ENCODE measurements at regions not wholly inside any gene's neighbourhood (a gene's known extent, or its start where the extent isn't known, plus 50 kb on each side); places are given as distances from the start of the nearest gene placed in this dataset.

- no peaks in the 10 kb centered on the region for H3K4me1 Mint-ChIP-seq
- H3K27ac Mint-ChIP-seq = no peak overlapping the region
- no peaks in the 10 kb centered on the region for H3K36me3 Mint-ChIP-seq (ENCODE audit: low read depth)
- peaks cover 3% of the 10 kb centered on the region for H3K27me3 Mint-ChIP-seq (ENCODE audit: low read depth, poor library complexity)
- DNase-seq = no peak
- no peak overlapping the region for H3K4me3 Mint-ChIP-seq
- H3K9me3 Mint-ChIP-seq = no peaks in the 10 kb centered on the region
- no peak for TF ChIP-seq CTCF (IDR thresholded peaks at IDR 0.05)
These were observed 97.8 kb upstream of the TYRP1 start for GRCh38 chr9:12595400-12595799.

- Mint-ChIP-seq H3K4me1 (no peaks in the 10 kb centered on the region), H3K27ac (no peak overlapping the region), H3K9me3 (no peaks in the 10 kb centered on the region), H3K27me3 (ENCODE audit: low read depth, poor library complexity) (no peaks in the 10 kb centered on the region), H3K36me3 (ENCODE audit: low read depth) (no peaks in the 10 kb centered on the region), H3K4me3 (no peak overlapping the region)
- no peak for DNase-seq
- TF ChIP-seq CTCF (IDR thresholded peaks at IDR 0.05) = no peak
These were observed 88.9 kb upstream of the TYRP1 start for GRCh38 chr9:12604164-12604821.

- Mint-ChIP-seq H3K9me3 (no peaks in the 10 kb centered on the region), H3K4me1 (no peaks in the 10 kb centered on the region), H3K36me3 (ENCODE audit: low read depth) (no peaks in the 10 kb centered on the region), H3K4me3 (no peak overlapping the region), H3K27ac (no peak overlapping the region), H3K27me3 (ENCODE audit: low read depth, poor library complexity) (no peaks in the 10 kb centered on the region)
- TF ChIP-seq CTCF (IDR thresholded peaks at IDR 0.05) = no peak
- DNase-seq = no peak
These were observed 80.9 kb upstream of the TYRP1 start for GRCh38 chr9:12612211-12612770.

- Mint-ChIP-seq H3K27ac (no peak overlapping the region), H3K4me3 (no peak overlapping the region), H3K4me1 (no peaks in the 10 kb centered on the region), H3K27me3 (ENCODE audit: low read depth, poor library complexity) (no peaks in the 10 kb centered on the region), H3K9me3 (no peaks in the 10 kb centered on the region), H3K36me3 (ENCODE audit: low read depth) (no peaks in the 10 kb centered on the region)
- TF ChIP-seq CTCF (IDR thresholded peaks at IDR 0.05) = no peak
- no peak for DNase-seq
These were observed 80.1 kb upstream of the TYRP1 start for GRCh38 chr9:12613071-12613470.

GRCh38 chr9:12614488-12614887 lies 78.7 kb upstream of the TYRP1 start:
- H3K9me3 Mint-ChIP-seq = no peaks in the 10 kb centered on the region
- no peak for TF ChIP-seq CTCF (IDR thresholded peaks at IDR 0.05)
- H3K4me1 Mint-ChIP-seq = no peaks in the 10 kb centered on the region
- no peak overlapping the region for H3K27ac Mint-ChIP-seq
- no peaks in the 10 kb centered on the region for H3K27me3 Mint-ChIP-seq (ENCODE audit: low read depth, poor library complexity)
- no peak for DNase-seq
- H3K4me3 Mint-ChIP-seq = no peak overlapping the region
- H3K36me3 Mint-ChIP-seq (ENCODE audit: low read depth) = no peaks in the 10 kb centered on the region

GRCh38 chr9:12618956-12619355 lies 74.2 kb upstream of the TYRP1 start:
- DNase-seq = no peak
- H3K9me3 Mint-ChIP-seq = no peaks in the 10 kb centered on the region
- no peaks in the 10 kb centered on the region for H3K4me1 Mint-ChIP-seq
- no peak overlapping the region for H3K4me3 Mint-ChIP-seq
- H3K27ac Mint-ChIP-seq = no peak overlapping the region
- no peaks in the 10 kb centered on the region for H3K36me3 Mint-ChIP-seq (ENCODE audit: low read depth)
- H3K27me3 Mint-ChIP-seq (ENCODE audit: low read depth, poor library complexity) = no peaks in the 10 kb centered on the region
- no peak for TF ChIP-seq CTCF (IDR thresholded peaks at IDR 0.05)
